Activated T-helper 2 cell treated with anti-CD3 and anti-CD28 coated beads, Interferon-gamma antibody, Interleukin-2, Interleukin-4, amounts not matched to agents 10 μg/mL and 5 μg/mL and 100 μg/mL, durations not matched to agents 14 hours and 24 hours and 36 hours (primary cell): ENCODE measurements at regions not wholly inside any gene's neighbourhood (a gene's known extent, or its start where the extent isn't known, plus 50 kb on each side); places are given as distances from the start of the nearest gene placed in this dataset.
"Not testable (repeated sequence)": the region's sequence is repeated elsewhere in the genome, so short reads cannot be mapped to it uniquely, and the experiment has no call there.

Experiments used
- DNase-seq: peaks from one replicate; pipeline ENCODE4 v3.0.0; 2021; ENCODE audit warnings: low spot score
- H3K27ac Mint-ChIP-seq: one replicate; pipeline ENCODE4 v1.8.0; 2021; ENCODE audit warnings: mixed read lengths
- H3K27me3 Mint-ChIP-seq: one replicate; pipeline ENCODE4 v1.8.0; 2021; ENCODE audit warnings: low read depth, mixed read lengths
- H3K36me3 Mint-ChIP-seq: one replicate; pipeline ENCODE4 v1.8.0; 2021; ENCODE audit warnings: low read depth, mixed read lengths
- H3K4me1 Mint-ChIP-seq: one replicate; pipeline ENCODE4 v1.8.0; 2021; ENCODE audit warnings: low read depth, mixed read lengths
- H3K4me3 Mint-ChIP-seq: one replicate; pipeline ENCODE4 v1.8.0; 2021; ENCODE audit warnings: low read depth, mild to moderate bottlenecking, moderate library complexity, mixed read lengths
- H3K9me3 Mint-ChIP-seq: one replicate; pipeline ENCODE4 v1.8.0; 2021; ENCODE audit warnings: mixed read lengths
- intact Hi-C: fragments of 100-400 bp; cut with micrococcal nuclease; formaldehyde crosslinking; loops from one replicate; pipeline ENCODE4 v1.15.1; 2023

- Mint-ChIP-seq H3K27me3 (no peaks in the 10 kb centered on the region), H3K4me1 (no peaks in the 10 kb centered on the region), H3K9me3 (no peaks in the 10 kb centered on the region), H3K36me3 (no peaks in the 10 kb centered on the region), H3K4me3 (no peak overlapping the region), H3K27ac (no peak overlapping the region)
- intact Hi-C loops: no loop called here
- DNase-seq: no peak
These were observed 434.9 kb upstream of the GALNTL6 start for GRCh38 chr4:171378323-171378722.

- Mint-ChIP-seq H3K4me3 (no peak overlapping the region), H3K27ac (no peak overlapping the region), H3K4me1 (no peaks in the 10 kb centered on the region), H3K36me3 (no peaks in the 10 kb centered on the region), H3K9me3 (no peaks in the 10 kb centered on the region), H3K27me3 (no peaks in the 10 kb centered on the region)
- intact Hi-C loops: no loop called here
- DNase-seq: no peak
These were observed 436.5 kb upstream of the GALNTL6 start for GRCh38 chr4:171376724-171377123.

DNA sequence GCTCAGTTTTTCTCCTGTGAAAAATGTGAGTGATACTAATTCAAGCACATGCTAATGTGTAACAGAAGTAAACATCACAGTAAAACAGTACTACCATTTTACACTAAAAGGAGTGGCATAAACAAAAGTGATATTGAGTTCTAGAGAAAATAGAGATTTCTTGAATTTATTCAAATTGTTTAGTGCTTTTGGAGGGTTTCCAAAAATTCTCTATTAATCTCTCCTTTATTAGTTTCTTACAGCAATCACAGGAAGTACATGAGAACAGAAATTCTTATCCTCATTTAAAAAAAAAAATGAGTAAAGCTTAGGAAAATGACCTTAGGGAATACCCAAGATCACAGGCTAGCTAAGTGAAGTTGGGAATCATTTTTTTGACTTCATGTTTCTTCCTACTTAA, 459.7 kb upstream of the GALNTL6 start:
- no peak for DNase-seq
- Mint-ChIP-seq H3K9me3 (peaks cover 14% of the 10 kb centered on the region), H3K27ac (no peak overlapping the region), H3K36me3 (no peaks in the 10 kb centered on the region), H3K27me3 (no peaks in the 10 kb centered on the region), H3K4me1 (no peaks in the 10 kb centered on the region), H3K4me3 (no peak overlapping the region)
- intact Hi-C loops: no loop called here

DNA sequence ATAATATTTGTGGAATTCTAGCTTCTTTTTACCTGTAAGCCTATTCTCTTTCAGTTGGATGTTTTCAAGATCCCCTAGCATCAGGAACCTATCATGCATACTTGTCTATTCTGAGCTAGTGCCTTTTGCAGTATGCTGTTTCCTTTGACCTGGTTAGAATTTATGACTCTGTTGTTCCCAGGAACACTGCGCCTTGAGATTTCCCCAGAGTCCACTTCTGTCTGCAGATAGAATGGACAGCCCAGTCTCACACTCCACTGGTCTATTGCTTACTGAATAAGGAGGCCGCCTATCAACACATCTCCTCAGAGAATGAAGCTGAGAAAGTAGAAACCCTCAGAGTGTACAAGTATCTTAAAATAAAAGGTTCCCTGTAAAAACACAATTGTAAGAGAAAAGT, 465.1 kb upstream of the GALNTL6 start:
- no peak overlapping the region for H3K27ac Mint-ChIP-seq
- no peaks in the 10 kb centered on the region for H3K4me1 Mint-ChIP-seq
- no peak for DNase-seq
- no peaks in the 10 kb centered on the region for H3K9me3 Mint-ChIP-seq
- H3K27me3 Mint-ChIP-seq: no peaks in the 10 kb centered on the region
- no peaks in the 10 kb centered on the region for H3K36me3 Mint-ChIP-seq
- H3K4me3 Mint-ChIP-seq: no peak overlapping the region
- intact Hi-C loops: no loop called here

DNA sequence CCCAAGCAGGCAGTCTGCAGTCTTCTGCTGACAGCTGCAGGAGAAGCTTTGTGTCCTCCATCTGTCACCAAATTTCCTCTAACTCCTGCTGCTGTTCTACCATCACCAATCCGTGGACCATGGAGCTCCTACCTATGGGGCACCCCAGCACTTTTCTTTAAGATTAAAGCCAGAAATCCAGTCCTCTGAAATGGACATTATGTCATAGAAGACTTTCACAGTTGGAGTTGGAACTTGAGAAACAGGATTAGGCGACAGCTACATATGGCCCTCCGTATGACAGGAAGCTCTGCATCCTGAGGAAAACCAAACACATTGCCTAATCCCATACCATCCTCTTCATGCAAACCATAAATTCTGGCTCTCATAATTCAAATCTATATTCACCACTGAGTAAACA, 470.6 kb upstream of the GALNTL6 start:
- Mint-ChIP-seq H3K27ac (no peak overlapping the region), H3K27me3 (no peaks in the 10 kb centered on the region), H3K9me3 (no peaks in the 10 kb centered on the region), H3K4me1 (no peaks in the 10 kb centered on the region), H3K4me3 (no peak overlapping the region), H3K36me3 (no peaks in the 10 kb centered on the region)
- intact Hi-C loops: no loop called here
- DNase-seq: no peak

- H3K4me1 Mint-ChIP-seq: no peaks in the 10 kb centered on the region
- H3K27ac Mint-ChIP-seq: no peak overlapping the region
- no peak overlapping the region for H3K4me3 Mint-ChIP-seq
- DNase-seq: no peak
- no peaks in the 10 kb centered on the region for H3K27me3 Mint-ChIP-seq
- intact Hi-C loops: no loop called here
- no peaks in the 10 kb centered on the region for H3K9me3 Mint-ChIP-seq
- no peaks in the 10 kb centered on the region for H3K36me3 Mint-ChIP-seq
These were observed 472.9 kb upstream of the GALNTL6 start for GRCh38 chr4:171340258-171340657.

DNA sequence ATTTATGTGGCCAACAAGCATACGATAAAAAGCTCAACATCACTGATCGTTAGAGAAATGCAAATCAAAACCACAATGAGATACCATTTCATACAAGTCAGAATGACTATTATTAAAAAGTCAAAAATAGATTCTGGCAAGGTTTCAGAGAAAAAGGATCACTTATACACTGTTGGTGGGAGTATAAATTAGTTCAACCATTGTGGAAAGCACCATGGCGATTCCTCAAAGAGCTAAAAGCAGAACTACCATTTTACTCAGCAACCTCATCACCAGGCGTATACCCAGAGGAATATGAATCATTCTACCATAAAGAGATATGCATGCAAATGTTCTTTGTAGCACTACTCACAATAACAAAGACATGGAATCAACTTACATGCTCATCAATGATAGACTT, 478.7 kb upstream of the GALNTL6 start:
- Mint-ChIP-seq H3K36me3 (no peaks in the 10 kb centered on the region), H3K27ac (no peak overlapping the region), H3K4me1 (no peaks in the 10 kb centered on the region), H3K4me3 (no peak overlapping the region), H3K9me3 (peaks cover 7% of the 10 kb centered on the region), H3K27me3 (no peaks in the 10 kb centered on the region)
- no peak for DNase-seq
- intact Hi-C loops: no loop called here

DNA sequence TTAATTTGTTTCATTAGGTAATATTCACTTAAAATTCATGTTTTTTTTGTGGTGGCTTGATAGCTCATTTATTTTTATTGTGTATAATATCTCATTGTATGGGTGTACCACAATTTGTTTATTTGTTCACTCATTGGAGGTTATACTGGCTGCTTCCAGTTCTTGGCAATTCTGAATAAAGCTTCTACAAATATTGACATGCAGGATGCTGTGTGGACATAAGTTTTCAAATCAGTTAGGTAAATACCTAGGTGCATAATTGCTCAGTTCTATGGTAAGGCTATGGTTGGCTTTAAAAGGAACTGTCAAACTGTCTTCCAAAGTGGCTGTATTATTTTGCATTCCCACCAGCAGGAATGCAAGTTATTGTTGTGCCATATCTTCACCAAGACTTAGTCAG, 504.5 kb upstream of the GALNTL6 start:
- no peak for DNase-seq
- Mint-ChIP-seq H3K9me3 (peaks cover 9% of the 10 kb centered on the region), H3K36me3 (no peaks in the 10 kb centered on the region), H3K27ac (no peak overlapping the region), H3K4me3 (no peak overlapping the region), H3K27me3 (no peaks in the 10 kb centered on the region), H3K4me1 (no peaks in the 10 kb centered on the region)
- intact Hi-C loops: no loop called here

DNA sequence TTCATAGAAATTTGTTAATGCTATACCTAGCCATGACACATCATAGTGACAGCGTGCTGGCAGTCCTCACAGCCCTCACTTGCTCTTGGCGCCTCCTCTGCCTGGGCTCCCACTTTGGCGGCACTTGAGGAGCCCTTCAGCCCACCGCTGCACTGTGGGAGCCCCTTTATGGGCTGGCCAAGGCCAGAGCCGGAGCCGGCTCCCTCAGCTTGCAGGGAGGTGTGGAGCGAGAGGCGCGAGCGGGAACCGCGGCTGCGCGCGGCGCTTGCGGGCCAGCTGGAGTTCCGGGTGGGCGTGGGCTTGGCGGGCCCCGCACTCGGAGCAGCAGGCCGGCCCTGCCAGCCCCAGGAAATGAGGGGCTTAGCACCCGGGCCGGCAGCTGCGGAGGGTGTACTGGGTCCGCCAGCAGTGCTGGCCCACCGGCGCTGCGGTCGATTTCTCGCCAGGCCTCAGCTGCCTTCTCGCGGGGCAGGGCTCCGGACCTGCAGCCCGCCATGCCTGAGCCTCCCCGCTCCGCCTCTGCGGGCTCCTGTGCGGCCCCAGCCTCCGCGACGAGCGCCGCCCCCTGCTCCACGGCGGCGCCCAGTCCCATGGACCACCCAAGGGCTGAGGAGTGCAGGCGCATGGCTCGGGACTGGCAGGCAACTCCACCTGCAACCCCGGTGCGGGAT, 515.0 kb upstream of the GALNTL6 start:
- H3K4me3 Mint-ChIP-seq, H3K36me3 Mint-ChIP-seq, H3K4me1 Mint-ChIP-seq, H3K27ac Mint-ChIP-seq, H3K27me3 Mint-ChIP-seq, intact Hi-C loops, DNase-seq: not testable (repeated sequence)
- peaks cover 23% of the 10 kb centered on the region for H3K9me3 Mint-ChIP-seq

- H3K9me3 Mint-ChIP-seq: peaks cover 12% of the 10 kb centered on the region
These were observed 524.3 kb upstream of the GALNTL6 start for GRCh38 chr4:171288816-171289432.

DNA sequence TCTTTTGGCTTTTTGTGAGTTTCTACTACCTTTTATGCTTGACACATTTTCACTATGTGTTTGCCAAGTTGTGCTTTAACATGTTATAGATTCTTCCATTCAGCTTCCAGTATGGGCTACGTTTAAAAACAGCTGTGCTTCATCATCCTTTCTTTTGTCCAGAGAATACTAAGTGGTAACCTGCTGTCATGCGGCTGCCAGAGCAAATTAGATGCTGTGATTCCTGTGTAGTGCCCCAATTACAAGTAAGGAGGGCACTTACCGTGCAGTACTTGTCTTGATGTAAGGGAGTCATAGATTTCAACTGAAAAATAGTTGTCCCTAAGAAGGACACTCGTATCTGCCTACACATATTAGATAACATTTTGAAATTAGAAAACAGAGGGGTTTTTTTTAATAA, 531.8 kb upstream of the GALNTL6 start:
- intact Hi-C loops: no loop called here
- Mint-ChIP-seq H3K4me1 (no peaks in the 10 kb centered on the region), H3K9me3 (peaks cover 6% of the 10 kb centered on the region), H3K4me3 (no peak overlapping the region), H3K27me3 (no peaks in the 10 kb centered on the region), H3K27ac (no peak overlapping the region), H3K36me3 (no peaks in the 10 kb centered on the region)
- DNase-seq: no peak

More at GRCh38 chr4:171288816-171289432, 524.3 kb upstream of the GALNTL6 start:
- intact Hi-C loops: no loop called here
- no peak for DNase-seq
- Mint-ChIP-seq H3K27me3 (no peaks in the 10 kb centered on the region), H3K27ac (no peak overlapping the region), H3K4me1 (no peaks in the 10 kb centered on the region), H3K36me3 (no peaks in the 10 kb centered on the region), H3K4me3 (no peak overlapping the region)

- intact Hi-C loops: no loop called here
- Mint-ChIP-seq H3K27ac (no peak overlapping the region), H3K36me3 (no peaks in the 10 kb centered on the region), H3K4me3 (no peak overlapping the region), H3K4me1 (no peaks in the 10 kb centered on the region), H3K27me3 (no peaks in the 10 kb centered on the region), H3K9me3 (peaks cover 6% of the 10 kb centered on the region)
- DNase-seq: no peak
These were observed 534.1 kb upstream of the GALNTL6 start for GRCh38 chr4:171279131-171279530.

GRCh38 chr4:171266671-171267070, 546.5 kb upstream of the GALNTL6 start:
- Mint-ChIP-seq H3K4me3 (no peak overlapping the region), H3K27me3 (no peaks in the 10 kb centered on the region), H3K27ac (no peak overlapping the region), H3K4me1 (no peaks in the 10 kb centered on the region), H3K36me3 (no peaks in the 10 kb centered on the region), H3K9me3 (peaks cover 8% of the 10 kb centered on the region)
- intact Hi-C loops: no loop called here
- DNase-seq: no peak
